H9 (cell line): ENCODE measurements at regions not wholly inside any gene's neighbourhood (a gene's known extent, or its start where the extent isn't known, plus 50 kb on each side); places are given as distances from the start of the nearest gene placed in this dataset.

Source experiments
- DNase-seq: peaks from one replicate; pipeline ENCODE4 v3.0.0-alpha.2; 2017
- H2AFZ ChIP-seq: one replicate; pipeline ENCODE4 v1.6.1; 2013; ENCODE audit warnings: mild to moderate bottlenecking, low read length, control low read depth, moderate library complexity
- H2AK5ac ChIP-seq: 2 replicates; pipeline ENCODE4 v1.6.1; 2013; ENCODE audit warnings: low read length, control low read depth, mixed read lengths; ENCODE audit not compliant: insufficient read length
- H2BK120ac ChIP-seq: one replicate; pipeline ENCODE4 v1.6.1; 2013; ENCODE audit warnings: low read depth, mild to moderate bottlenecking, low read length, control low read depth, inconsistent platforms; ENCODE audit not compliant: poor library complexity, severe bottlenecking
- H2BK12ac ChIP-seq: 2 replicates; pipeline ENCODE4 v1.6.1; 2013; ENCODE audit warnings: low read length, control low read depth, mixed read lengths, low read depth; ENCODE audit not compliant: insufficient read length
- H2BK15ac ChIP-seq: 2 replicates; pipeline ENCODE4 v1.6.1; 2013; ENCODE audit warnings: low read depth, low read length, control low read depth
- H2BK20ac ChIP-seq: one replicate; pipeline ENCODE4 v1.6.1; 2013; ENCODE audit warnings: low read depth, mild to moderate bottlenecking, low read length, control low read depth, inconsistent platforms; ENCODE audit not compliant: poor library complexity, severe bottlenecking
- H2BK5ac ChIP-seq: 2 replicates; pipeline ENCODE4 v1.6.1; 2013; ENCODE audit warnings: low read length, control low read depth, mixed read lengths; ENCODE audit not compliant: insufficient read length
- H3K14ac ChIP-seq: 2 replicates; pipeline ENCODE4 v1.6.1; 2013; ENCODE audit warnings: low read length, control low read depth; ENCODE audit not compliant: insufficient read depth
- H3K18ac ChIP-seq: 2 replicates; pipeline ENCODE4 v1.6.1; 2013; ENCODE audit warnings: low read depth, mild to moderate bottlenecking, mixed read lengths, low read length, control low read depth; ENCODE audit not compliant: insufficient read length
- H3K23ac ChIP-seq: 2 replicates; pipeline ENCODE4 v1.6.1; 2013; ENCODE audit warnings: low read length, control low read depth, mixed read lengths, low read depth; ENCODE audit not compliant: insufficient read length
- H3K23me2 ChIP-seq: 2 replicates; pipeline ENCODE4 v1.6.1; 2013; ENCODE audit warnings: low read depth, mild to moderate bottlenecking, mixed read lengths, low read length, control low read depth; ENCODE audit not compliant: insufficient read length, poor library complexity, severe bottlenecking
- H3K27ac ChIP-seq: 2 replicates; pipeline ENCODE4 v1.5.1; 2013; ENCODE audit warnings: low read length, control low read depth, mixed read lengths, low read depth; ENCODE audit not compliant: insufficient read length
- H3K27me3 ChIP-seq: 2 replicates; pipeline ENCODE4 v1.6.1; 2013; ENCODE audit warnings: low read length, control low read depth, inconsistent platforms; ENCODE audit not compliant: insufficient read depth
- H3K4ac ChIP-seq: 2 replicates; pipeline ENCODE4 v1.6.1; 2013; ENCODE audit warnings: low read depth, mild to moderate bottlenecking, control low read depth, inconsistent platforms, low read length, moderate library complexity
- H3K4me1 ChIP-seq: 2 replicates; pipeline ENCODE4 v1.6.1; 2013; ENCODE audit warnings: low read length, control low read depth, inconsistent platforms; ENCODE audit not compliant: insufficient read depth
- H3K4me2 ChIP-seq: 2 replicates; pipeline ENCODE4 v1.6.1; 2013; ENCODE audit warnings: low read length, control low read depth, mixed read lengths; ENCODE audit not compliant: insufficient read length, insufficient read depth
- H3K56ac ChIP-seq: 2 replicates; pipeline ENCODE4 v1.6.1; 2013; ENCODE audit warnings: low read depth, mild to moderate bottlenecking, mixed read lengths, low read length, control low read depth; ENCODE audit not compliant: insufficient read length
- H3K79me1 ChIP-seq: 2 replicates; pipeline ENCODE4 v1.6.1; 2013; ENCODE audit warnings: low read depth, mild to moderate bottlenecking, moderate library complexity, low read length, control low read depth, inconsistent platforms; ENCODE audit not compliant: insufficient read depth, poor library complexity, severe bottlenecking
- H3K79me2 ChIP-seq: 2 replicates; pipeline ENCODE4 v1.6.1; 2013; ENCODE audit warnings: low read length, control low read depth, inconsistent platforms; ENCODE audit not compliant: insufficient read depth
- H3K9ac ChIP-seq: 2 replicates; pipeline ENCODE4 v1.6.1; 2013; ENCODE audit warnings: low read length, control low read depth, mixed read lengths; ENCODE audit not compliant: insufficient read length; ENCODE audit errors: extremely low read depth
- H3K9me3 ChIP-seq: one replicate; pipeline ENCODE4 v1.6.1; 2013; ENCODE audit warnings: low read depth, low read length, inconsistent platforms; ENCODE audit not compliant: control insufficient read depth
- H3T11ph ChIP-seq: one replicate; pipeline ENCODE4 v1.6.1; 2013; ENCODE audit warnings: mild to moderate bottlenecking, low read length, control low read depth, inconsistent platforms
- H4K20me1 ChIP-seq: one replicate; pipeline ENCODE4 v1.6.1; 2013; ENCODE audit not compliant: control insufficient read depth, insufficient read length, insufficient read depth
- H4K5ac ChIP-seq: 2 replicates; pipeline ENCODE4 v1.6.1; 2013; ENCODE audit warnings: low read depth, mild to moderate bottlenecking, mixed read lengths, low read length, control low read depth; ENCODE audit not compliant: insufficient read length
- H4K8ac ChIP-seq: replicated peaks from 2 replicates; pipeline ENCODE4 v1.6.1; 2013; ENCODE audit warnings: low read length, control low read depth, mixed read lengths, low read depth; ENCODE audit not compliant: insufficient read length
- H4K91ac ChIP-seq: 2 replicates; pipeline ENCODE4 v1.6.1; 2013; ENCODE audit warnings: low read depth, mild to moderate bottlenecking, moderate library complexity, mixed read lengths, low read length, control low read depth; ENCODE audit not compliant: insufficient read length
- H3K27ac Mint-ChIP-seq, 3 experiments: 2 replicates in 2 of 3; 3 replicates in 1 of 3; pipeline ENCODE4 v1.8.0; 2020 to 2021; ENCODE audit warnings: mixed read lengths in 3 of 3, mild to moderate bottlenecking in 1 of 3, moderate library complexity in 1 of 3
- H3K27me3 Mint-ChIP-seq: 2 replicates; pipeline ENCODE4 v1.8.0; 2021; ENCODE audit warnings: low read depth, mild to moderate bottlenecking, moderate library complexity, mixed read lengths
- H3K36me3 Mint-ChIP-seq, 3 experiments: 2 replicates in 2 of 3; 3 replicates in 1 of 3; pipeline ENCODE4 v1.8.0; 2020 to 2021; ENCODE audit warnings: low read depth in 3 of 3, mixed read lengths in 3 of 3; ENCODE audit not compliant: insufficient read depth in 1 of 3
- H3K4me1 Mint-ChIP-seq, 2 experiments: 2 replicates each; pipeline ENCODE4 v1.8.0; 2020; ENCODE audit warnings: mixed read lengths in 2 of 2
- H3K4me3 Mint-ChIP-seq, 2 experiments: 2 replicates in 1 of 2; 3 replicates in 1 of 2; pipeline ENCODE4 v1.8.0; 2020 to 2021; ENCODE audit warnings: mild to moderate bottlenecking in 2 of 2, mixed read lengths in 2 of 2, moderate library complexity in 1 of 2
- H3K9me3 Mint-ChIP-seq, 2 experiments: 2 replicates in 1 of 2; 3 replicates in 1 of 2; pipeline ENCODE4 v1.8.0; 2020; ENCODE audit warnings: mild to moderate bottlenecking in 2 of 2, mixed read lengths in 2 of 2, moderate library complexity in 1 of 2
- WGBS: extraction: QIAGEN DNeasy Blood & Tissue Kit; methylation state at CpG from one replicate; pipeline ENCODE4 v1.1.7; 2013; ENCODE audit warnings: missing lambda C conversion rate, low lambda C conversion rate, mixed read lengths; ENCODE audit not compliant: insufficient read length; ENCODE audit errors: extremely low coverage; 5-methylcytosine and 5-hydroxymethylcytosine counted together
- TF ChIP-seq, protein P1 (sequence below): fragments of 200-600 bp; sonication (generic); conservative IDR thresholded peaks from 3 replicates; pipeline ENCODE4 v1.8.0; 2021; ENCODE audit warnings: antibody characterized with exemption, mild to moderate bottlenecking

DNA sequence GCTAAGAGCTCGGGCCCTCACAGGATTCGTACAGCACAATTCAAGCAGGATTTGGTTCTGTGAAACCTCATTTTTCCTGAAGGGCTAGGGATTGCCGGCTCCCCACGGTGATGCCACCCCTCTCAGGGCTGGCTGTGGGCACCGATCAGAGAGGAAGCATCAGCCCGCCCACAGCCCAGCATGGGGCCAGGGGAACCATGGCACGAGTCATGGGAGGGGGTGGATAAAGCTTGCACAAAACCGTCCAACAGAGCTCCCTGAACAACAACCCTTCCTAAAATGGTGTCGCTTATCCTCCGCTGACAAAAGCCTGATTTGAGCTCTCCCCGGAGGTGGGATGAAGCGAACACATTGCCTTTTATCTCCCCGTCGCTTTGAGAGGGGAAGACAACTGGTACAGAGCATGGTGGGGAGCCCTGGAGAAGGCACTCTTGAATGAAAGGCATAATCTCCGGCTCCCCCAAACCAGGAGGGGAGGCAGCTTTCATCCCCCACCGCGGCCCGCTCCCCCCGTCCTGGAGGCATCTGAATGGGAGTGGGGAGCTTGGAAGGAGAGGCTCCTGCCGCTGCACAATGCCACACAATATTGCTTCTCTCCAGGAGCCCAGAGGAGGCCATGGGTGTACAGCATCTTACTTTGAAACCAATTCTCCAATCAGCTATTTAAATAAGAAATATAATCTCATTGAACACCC lies 144.0 kb downstream of the RPS24 start:
- H3K27me3 Mint-ChIP-seq = peaks cover 25% of the 10 kb centered on the region
- Histone ChIP-seq H4K91ac (no peak overlapping the region), H2AFZ (no peak overlapping the region), H3K9me3 (no peaks in the 10 kb centered on the region), H3K23ac (no peak overlapping the region), H4K5ac (no peak overlapping the region), H3K79me2 (no peaks in the 10 kb centered on the region), H2BK12ac (no peak overlapping the region), H2BK20ac (no peak overlapping the region), H3K4me1 (peaks cover 2% of the 10 kb centered on the region; the same call in 1 of the 2 replicates), H3K4ac (no peak overlapping the region), H2BK15ac (no peak overlapping the region), H2AK5ac (no peak overlapping the region), H3T11ph (no peak overlapping the region), H3K23me2 (no peaks in the 10 kb centered on the region), H3K79me1 (no peaks in the 10 kb centered on the region), H3K56ac (no peak overlapping the region), H3K9ac (no peak overlapping the region), H2BK120ac (no peak overlapping the region), H3K27ac (no peak overlapping the region), H3K27me3 (no peaks in the 10 kb centered on the region), H4K20me1 (no peaks in the 10 kb centered on the region), H3K4me2 (no peak overlapping the region), H2BK5ac (no peak overlapping the region), H3K14ac (no peak overlapping the region), H3K18ac (no peak overlapping the region), H4K8ac (no peak overlapping the region)
- H3K36me3 Mint-ChIP-seq = no peaks in the 10 kb centered on the region
- no peak overlapping the region for H3K4me3 Mint-ChIP-seq
- no peak for DNase-seq
- H3K4me1 Mint-ChIP-seq = peaks cover 58% of the 10 kb centered on the region in 2 experiments
- no peak overlapping the region for H3K27ac Mint-ChIP-seq
- TF ChIP-seq, protein P1, sequence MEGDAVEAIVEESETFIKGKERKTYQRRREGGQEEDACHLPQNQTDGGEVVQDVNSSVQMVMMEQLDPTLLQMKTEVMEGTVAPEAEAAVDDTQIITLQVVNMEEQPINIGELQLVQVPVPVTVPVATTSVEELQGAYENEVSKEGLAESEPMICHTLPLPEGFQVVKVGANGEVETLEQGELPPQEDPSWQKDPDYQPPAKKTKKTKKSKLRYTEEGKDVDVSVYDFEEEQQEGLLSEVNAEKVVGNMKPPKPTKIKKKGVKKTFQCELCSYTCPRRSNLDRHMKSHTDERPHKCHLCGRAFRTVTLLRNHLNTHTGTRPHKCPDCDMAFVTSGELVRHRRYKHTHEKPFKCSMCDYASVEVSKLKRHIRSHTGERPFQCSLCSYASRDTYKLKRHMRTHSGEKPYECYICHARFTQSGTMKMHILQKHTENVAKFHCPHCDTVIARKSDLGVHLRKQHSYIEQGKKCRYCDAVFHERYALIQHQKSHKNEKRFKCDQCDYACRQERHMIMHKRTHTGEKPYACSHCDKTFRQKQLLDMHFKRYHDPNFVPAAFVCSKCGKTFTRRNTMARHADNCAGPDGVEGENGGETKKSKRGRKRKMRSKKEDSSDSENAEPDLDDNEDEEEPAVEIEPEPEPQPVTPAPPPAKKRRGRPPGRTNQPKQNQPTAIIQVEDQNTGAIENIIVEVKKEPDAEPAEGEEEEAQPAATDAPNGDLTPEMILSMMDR = no peak
- H3K9me3 Mint-ChIP-seq = no peaks in the 10 kb centered on the region
- no CpG with 5 or more reads among the region's 20 CpGs for WGBS
